ENCODE measurements at regions not wholly inside any gene's neighbourhood (a gene's known extent, or its start where the extent isn't known, plus 50 kb on each side); places are given as distances from the start of the nearest gene placed in this dataset.

GRCh38 chr10:130806426-130806825 is 505.1 kb downstream of the TCERG1L start:
- intact Hi-C loops (cut with DNase I) = no loop called here
- no peak for DNase-seq (ENCODE audit: low spot score)

- intact Hi-C loops (cut with DNase I) = no loop called here
- no peak for DNase-seq (ENCODE audit: low spot score)
These were observed 504.4 kb downstream of the TCERG1L start for GRCh38 chr10:130807096-130807495.

GRCh38 chr10:130807721-130808120 is 503.8 kb downstream of the TCERG1L start:
- no peak for DNase-seq (ENCODE audit: low spot score)
- intact Hi-C loops (cut with DNase I) = no loop called here

- intact Hi-C loops (cut with DNase I) = no loop called here
- no peak for DNase-seq (ENCODE audit: low spot score)
These were observed 503.3 kb downstream of the TCERG1L start for GRCh38 chr10:130808243-130808642.

DNA sequence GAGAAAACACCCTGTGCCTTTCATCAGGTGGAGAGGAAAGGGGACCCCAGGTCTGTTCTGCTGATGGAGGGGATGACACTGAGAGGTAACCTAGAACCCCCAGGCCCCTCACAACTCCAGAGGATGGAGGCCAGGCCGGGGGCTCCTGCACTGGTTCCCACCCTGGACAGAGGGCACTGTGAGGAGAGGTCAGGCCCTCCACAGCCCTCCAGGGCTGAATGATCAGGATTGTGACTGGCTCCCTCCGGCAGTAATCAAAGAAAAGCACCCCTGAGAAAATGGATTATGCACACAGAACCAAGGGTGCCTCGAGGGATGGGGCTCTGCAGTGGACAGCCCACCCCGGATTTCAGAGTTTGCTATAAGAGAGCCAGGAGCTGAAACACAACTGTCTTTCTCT is 502.8 kb downstream of the TCERG1L start:
- intact Hi-C loops (cut with DNase I) = no loop called here
- DNase-seq (ENCODE audit: low spot score) = no peak

- intact Hi-C loops (cut with DNase I) = no loop called here
- no peak for DNase-seq (ENCODE audit: low spot score)
These were observed 502.3 kb downstream of the TCERG1L start for GRCh38 chr10:130809181-130809580.

GRCh38 chr10:130809761-130810515 is 501.6 kb downstream of the TCERG1L start:
- intact Hi-C loops (cut with DNase I) = no loop called here
- DNase-seq (ENCODE audit: low spot score) = no peak

DNA sequence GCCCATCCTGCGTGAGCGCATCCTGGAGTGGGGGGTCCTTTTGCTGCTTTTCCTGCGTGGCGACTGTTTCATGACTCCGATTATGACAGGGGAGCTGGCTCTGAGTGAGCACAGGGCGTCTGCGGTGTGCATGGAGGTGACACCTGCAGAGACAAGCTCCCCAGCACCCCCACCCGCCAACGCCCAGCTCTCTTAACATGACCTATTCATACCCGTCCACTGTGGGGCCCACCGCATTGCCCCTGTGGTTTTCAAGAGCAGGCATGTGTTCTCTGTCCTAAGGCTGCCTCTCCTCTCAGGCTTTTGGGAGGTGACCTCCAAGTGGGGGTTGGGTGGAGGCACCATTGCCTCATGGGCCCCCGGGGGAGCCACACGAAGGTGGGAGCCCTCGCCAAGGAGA is 500.7 kb downstream of the TCERG1L start:
- DNase-seq (ENCODE audit: low spot score) = no peak
- intact Hi-C loops (cut with DNase I) = no loop called here

- intact Hi-C loops (cut with DNase I) = no loop called here
- DNase-seq (ENCODE audit: low spot score) = no peak
These were observed 499.0 kb downstream of the TCERG1L start for GRCh38 chr10:130812381-130813148.

- no peak for DNase-seq (ENCODE audit: low spot score)
- intact Hi-C loops (cut with DNase I) = no loop called here
These were observed 496.9 kb downstream of the TCERG1L start for GRCh38 chr10:130814610-130815009.

- DNase-seq (ENCODE audit: low spot score) = no peak
- intact Hi-C loops (cut with DNase I) = no loop called here
These were observed 495.2 kb downstream of the TCERG1L start for GRCh38 chr10:130816116-130816901.

- DNase-seq (ENCODE audit: low spot score) = no peak
- intact Hi-C loops (cut with DNase I) = no loop called here
These were observed 494.4 kb downstream of the TCERG1L start for GRCh38 chr10:130817046-130817624.

DNA sequence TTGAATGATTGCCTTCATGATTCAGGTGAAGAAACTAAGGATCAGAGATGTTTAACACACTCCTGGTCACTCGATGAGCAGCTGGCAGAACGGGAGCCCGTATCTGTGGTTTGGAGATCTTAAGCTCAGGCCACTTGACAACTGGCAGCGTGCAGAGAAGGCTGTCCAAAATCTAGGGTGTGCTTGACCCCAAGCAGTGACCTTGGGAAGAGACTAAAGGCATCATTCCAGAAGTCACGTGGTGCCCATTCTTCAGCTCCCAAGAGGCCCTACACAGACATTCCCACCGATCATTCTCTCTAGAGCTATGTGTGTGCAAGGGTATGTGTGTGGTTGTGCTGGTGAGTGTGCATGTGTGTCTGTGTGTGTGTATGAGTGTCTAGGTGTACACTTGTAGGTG is 493.8 kb downstream of the TCERG1L start:
- intact Hi-C loops (cut with DNase I) = no loop called here
- no peak for DNase-seq (ENCODE audit: low spot score)

DNA sequence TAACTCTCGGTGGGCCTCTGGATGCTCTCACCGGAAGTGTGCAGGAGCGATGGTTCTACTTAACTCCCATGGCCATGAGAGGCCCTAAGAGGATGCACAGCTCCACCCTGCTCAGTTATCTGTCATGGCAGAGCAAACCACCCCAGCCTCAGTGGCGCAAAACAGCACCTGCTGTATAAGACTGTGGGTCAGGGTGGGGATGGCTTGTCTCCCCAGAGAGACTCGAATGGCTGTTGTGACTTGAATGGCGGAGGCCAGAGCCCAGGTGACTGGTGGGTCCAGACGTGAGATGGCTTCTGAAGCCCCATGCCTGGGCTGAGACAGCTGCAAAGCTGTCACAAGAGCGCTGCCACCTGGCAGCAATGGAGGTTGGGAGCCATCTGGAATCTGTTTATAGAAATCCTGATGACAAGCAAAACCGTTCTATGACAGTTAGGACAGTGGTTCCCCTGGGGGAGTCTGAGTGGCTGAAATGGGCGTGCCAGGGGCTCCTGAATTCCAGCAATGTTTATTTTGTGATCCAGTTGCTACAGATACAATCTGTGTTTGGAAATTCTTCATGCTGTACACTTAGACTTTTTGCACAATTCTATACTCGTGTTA is 490.5 kb downstream of the TCERG1L start:
- intact Hi-C loops (cut with DNase I) = no loop called here
- no peak for DNase-seq (ENCODE audit: low spot score)

GRCh38 chr10:130824230-130825014 is 487.1 kb downstream of the TCERG1L start:
- intact Hi-C loops (cut with DNase I) = no loop called here
- DNase-seq (ENCODE audit: low spot score) = no peak

DNA sequence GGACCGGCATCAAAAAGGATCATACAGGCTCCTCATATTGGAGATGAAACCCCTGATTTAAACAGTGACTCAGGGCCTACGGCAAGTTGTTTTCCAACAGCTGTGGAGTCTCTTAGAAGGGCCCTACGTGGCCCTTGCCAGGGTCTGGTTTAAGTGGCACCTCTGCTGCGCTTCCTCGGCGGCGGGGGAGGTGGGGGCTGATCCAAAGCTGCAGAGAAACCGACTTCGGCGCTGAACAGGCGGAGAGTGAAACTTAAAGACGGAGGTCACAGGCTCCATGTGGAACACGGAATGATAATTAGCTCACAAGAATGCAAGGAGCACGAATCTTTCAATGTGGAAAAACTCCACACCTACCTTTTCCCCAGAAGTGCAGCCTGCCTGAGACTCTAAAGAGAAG is 477.9 kb downstream of the TCERG1L start:
- DNase-seq (ENCODE audit: low spot score) = no peak
- intact Hi-C loops (cut with DNase I) = no loop called here

DNA sequence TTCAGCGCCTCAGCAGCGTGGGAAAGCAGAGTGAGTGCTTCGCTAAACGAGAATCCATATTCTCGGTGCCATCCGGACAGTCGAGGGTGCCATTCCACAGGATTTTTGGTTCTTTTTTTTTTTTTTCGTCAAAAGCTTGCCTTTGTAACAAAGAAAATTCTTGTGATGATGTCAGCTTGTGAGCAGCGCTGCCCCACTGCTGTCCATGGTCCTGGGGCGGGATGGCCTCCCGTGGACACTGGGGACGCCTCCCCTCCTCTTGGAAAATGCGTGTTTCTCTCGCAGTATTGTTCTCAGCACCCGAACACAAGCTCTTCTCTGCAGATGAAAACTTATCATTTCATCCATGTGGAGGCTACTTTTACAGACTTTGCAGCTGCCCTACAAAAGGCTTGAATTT is 477.4 kb downstream of the TCERG1L start:
- intact Hi-C loops (cut with DNase I) = no loop called here
- DNase-seq (ENCODE audit: low spot score) = no peak

DNA sequence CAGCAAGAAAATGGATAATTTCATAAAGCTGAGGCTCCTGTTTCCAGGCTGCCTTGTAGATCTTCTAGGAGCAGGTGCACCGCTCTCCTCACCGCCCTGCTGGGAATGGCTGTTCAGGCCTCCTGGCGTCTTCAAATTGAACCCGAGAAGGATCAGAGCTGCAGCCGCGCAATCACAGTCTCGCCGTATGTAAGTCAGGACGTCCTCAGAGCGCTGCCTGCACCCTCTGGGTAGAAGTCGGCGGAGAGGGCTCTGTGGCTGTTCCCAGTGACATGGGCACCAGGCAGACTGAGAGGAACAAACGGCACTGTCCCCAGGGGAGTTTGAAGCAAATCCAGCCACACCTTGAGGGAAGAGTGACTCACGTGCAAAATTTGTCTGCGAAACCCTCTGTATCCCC is 476.9 kb downstream of the TCERG1L start:
- DNase-seq (ENCODE audit: low spot score) = no peak
- intact Hi-C loops (cut with DNase I) = no loop called here

DNA sequence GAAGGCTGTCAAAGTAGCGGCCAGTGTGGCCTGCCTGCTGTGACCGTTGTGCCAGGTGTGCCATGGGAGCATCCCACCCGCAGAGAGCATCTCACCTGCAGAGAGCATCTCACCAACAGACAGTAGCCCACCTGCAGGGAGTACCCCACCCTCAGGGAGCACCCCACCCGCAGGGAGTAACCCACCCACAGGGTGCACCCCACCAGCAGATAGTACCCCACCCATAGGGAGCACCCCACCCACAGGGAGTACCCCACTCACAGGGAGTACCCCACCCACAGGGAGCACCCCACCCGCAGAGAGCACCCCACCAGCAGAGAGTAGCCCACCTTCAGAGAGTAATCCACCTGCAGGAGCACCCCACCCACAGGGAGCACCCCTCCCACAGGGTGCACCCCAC is 476.5 kb downstream of the TCERG1L start:
- intact Hi-C loops (cut with DNase I) = no loop called here
- no peak for DNase-seq (ENCODE audit: low spot score)
